HG03457 (cell line): ENCODE measurements at regions not wholly inside any gene's neighbourhood (a gene's known extent, or its start where the extent isn't known, plus 50 kb on each side); places are given as distances from the start of the nearest gene placed in this dataset.
"Not testable (repeated sequence)": the region's sequence is repeated elsewhere in the genome, so short reads cannot be mapped to it uniquely, and the experiment has no call there.

Source experiments
- ATAC-seq: cut with Tn5 transposase; IDR thresholded peaks from one replicate; pipeline ENCODE4 v1.9.1; 2021; ENCODE audit warnings: moderate number of reproducible peaks; ENCODE audit not compliant: unreplicated experiment

- ATAC-seq = no peak
Observed at GRCh38 chr18:77329651-77330050, 80.0 kb downstream of the GALR1 start.

DNA sequence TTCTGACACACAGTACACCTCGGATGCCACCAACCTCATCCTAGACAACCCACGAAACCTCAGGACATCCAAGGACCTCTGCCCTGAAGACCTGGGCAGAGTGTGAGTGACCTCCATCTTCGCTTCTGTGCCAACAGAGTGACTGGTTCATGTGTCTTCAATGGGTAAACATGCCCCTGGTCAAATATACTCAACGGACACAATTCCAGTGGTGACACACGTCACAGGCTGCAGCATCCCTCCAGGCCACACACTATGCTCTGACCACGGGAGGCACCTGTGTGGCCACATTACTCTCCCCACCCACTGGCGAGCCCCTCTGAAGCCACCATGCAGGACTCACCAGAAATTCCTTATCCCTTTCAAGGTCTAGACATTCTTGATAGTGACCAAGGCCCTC is 85.2 kb downstream of the GALR1 start:
- no peak for ATAC-seq

GRCh38 chr18:77337604-77338003 is 88.0 kb downstream of the GALR1 start:
- ATAC-seq = no peak

GRCh38 chr18:77339093-77339492 is 89.4 kb downstream of the GALR1 start:
- ATAC-seq = no peak

DNA sequence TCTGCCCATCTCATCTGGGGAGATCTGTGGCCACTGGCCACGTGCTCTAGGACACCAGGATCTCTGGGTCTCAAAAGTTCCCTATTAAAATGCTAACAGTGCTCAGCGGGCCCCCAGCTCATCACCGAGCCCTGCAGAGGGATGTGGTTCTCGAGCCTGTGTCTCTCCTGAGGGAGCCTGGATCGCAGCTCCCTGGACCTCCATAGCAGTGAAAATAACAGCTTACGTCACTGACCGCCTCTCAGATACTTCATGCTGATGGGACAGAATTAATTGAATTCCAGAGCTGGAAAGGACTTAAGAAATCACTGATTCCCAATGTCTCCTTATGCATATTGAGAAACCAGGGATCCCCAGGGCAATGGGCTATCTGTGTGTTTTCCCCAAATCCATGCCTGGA is 90.0 kb downstream of the GALR1 start:
- no peak for ATAC-seq

- ATAC-seq = no peak
Observed at GRCh38 chr18:77340815-77341214, 91.2 kb downstream of the GALR1 start.

DNA sequence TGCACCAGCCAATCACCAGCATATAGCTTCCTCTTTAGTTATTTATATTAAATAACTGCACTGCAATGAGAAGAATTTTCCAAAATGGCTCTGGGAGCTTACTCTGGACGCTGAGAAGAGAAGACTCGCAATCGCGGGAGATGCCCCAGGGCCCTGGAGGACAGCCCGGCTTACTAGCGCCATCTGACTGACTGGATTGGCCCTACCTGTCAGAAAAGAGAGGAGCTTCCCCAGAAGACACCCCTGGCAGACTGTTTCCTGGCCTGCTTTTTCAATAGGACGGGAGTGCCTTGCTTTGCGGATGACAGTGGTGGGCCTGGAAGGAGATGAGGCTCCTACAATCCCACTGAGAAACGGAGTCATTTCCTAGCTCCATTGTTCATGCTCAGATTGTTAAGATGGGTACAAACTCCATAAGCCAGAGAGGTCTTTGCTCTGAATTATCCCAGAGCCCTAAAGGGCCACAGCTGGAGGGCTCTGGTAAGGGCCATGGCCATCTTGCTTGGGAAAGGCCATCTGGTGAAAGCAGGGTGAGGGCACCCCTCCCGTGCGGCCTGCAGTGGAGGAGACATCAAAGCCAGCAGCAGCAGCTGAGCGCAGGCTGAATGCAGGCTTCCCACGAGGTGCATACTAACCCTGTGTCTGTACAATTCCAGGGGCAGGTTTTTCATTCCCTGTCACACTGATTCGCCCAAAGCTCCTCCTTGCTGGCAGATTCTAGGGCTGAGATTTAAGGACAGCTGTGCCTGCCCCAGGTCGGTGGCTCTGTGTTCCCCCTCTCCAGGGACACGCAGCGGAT is 92.1 kb downstream of the GALR1 start:
- ATAC-seq = no peak

DNA sequence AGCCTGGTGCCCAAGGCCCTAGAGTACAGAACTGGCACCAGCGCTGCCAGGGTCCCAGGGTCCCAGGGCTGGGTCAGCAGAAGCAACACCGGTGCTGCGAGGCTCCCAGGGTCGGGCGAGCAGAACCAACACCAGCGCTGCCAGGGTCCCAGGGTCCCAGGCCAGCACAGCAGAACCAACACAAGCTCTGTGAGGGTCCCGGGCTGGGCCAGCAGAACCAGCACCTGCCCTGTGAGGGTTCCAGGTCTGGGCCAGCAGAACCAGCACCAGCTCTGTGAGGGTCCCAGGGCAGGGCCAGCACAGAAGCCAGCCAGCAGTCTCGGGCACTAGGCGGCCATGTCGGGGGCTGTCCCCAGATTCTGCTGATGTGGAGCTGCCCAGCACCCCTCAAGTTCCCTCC is 93.1 kb downstream of the GALR1 start:
- no peak for ATAC-seq

GRCh38 chr18:77343846-77344510 is 94.3 kb downstream of the GALR1 start:
- no peak for ATAC-seq

DNA sequence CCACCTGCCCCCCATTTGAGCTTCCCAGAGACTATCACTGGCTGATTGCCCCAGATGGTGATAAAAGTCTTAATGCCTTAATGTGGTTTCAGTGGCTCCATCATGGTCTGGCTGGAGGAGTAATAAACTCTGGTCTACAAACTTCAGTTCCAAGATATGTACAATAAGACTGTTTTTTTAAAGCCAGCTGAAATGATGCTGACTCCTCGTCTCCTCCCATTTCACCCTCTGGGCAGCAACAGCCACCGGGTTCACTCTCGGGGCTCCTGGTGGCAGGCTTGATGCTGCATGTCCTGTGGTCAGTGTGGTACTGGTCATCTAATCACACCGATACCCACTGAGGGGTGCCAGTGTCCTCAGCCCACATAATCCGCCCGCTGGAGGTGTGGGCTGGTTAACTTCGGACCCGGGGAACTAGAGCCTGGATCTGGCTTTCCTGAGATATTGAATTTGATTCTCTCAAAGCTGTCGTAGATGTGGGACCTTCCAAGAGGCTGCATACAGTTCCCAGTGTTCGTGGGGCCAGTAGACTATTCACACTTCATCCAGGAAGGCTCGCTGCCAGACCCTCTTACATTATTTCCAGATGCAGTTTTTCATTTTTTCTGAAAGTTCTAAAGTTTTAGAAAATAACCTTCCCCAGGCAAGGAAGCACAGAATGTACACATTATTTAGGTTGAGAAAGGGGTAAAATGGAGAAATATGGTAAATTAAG is 95.3 kb downstream of the GALR1 start:
- no peak for ATAC-seq

DNA sequence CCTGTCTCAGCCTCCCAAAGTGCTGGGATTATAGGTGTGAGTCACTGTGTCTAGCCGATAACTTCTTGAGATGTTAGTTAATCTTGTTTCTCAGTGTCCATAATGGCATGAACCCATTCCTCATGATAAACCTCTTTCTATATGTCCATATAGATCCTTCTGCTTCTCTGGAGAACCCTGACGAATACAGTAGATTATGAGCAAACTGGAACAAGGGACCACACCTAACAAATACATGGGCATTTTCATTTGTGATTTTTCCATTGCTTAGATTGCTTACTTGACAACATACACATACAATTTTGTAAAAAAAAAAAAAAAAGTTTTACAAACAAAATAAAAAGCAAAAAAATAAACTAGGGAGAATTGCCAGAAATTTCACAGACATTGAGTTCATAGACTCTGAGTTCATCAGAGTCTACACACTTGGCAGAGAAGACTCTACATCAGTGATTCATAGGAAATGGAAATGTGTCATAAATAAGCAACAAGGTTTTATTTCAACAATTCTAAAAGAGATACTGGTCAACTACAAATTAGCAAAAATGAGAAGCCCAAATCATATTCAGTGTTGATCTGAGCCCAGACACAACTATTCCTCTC is 96.7 kb downstream of the GALR1 start:
- ATAC-seq = no peak

GRCh38 chr18:77353349-77353748 is 103.7 kb downstream of the GALR1 start:
- not testable (repeated sequence) for ATAC-seq

DNA sequence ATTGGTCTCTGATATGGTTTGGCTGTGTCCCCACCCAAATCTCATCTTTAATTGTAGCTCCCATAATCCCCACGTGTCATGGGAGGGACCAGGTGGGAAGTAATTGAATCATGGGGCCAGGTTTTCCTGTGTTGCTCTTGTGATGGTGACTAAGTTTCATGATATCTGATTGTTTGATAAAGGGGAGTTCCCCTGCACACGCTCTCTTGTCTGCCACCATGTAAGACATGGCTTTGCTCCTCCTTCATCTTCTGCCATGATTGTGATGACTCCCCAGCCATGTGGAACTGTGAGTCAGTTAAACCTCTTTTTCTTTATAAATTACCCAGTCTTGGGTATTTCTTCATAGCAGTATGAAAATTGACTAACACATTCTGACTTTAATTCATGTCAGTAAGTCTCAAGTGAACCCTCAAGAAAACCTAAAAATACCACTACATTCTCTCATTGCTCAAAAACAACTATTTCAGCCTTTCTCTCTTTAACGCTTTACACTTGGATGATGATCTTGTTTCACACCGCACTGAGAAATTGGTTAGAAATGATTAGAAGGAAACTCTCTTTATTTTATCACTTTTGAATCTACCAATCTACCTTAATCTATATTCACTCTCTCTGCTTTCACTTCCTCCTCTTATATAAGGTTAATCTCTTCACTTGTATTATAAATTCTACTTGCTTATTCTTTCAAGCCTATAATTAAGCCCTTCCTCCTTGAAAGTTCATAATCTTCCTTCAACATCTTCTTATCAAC is 110.1 kb downstream of the GALR1 start:
- no peak for ATAC-seq

GRCh38 chr18:77360315-77361190 is 110.9 kb downstream of the GALR1 start:
- ATAC-seq = no peak

- no peak for ATAC-seq
Observed at GRCh38 chr18:77361382-77361781, 111.7 kb downstream of the GALR1 start.

- ATAC-seq = no peak
Observed at GRCh38 chr18:77365667-77366066, 116.0 kb downstream of the GALR1 start.

- ATAC-seq = no peak
Observed at GRCh38 chr18:77366067-77366719, 116.5 kb downstream of the GALR1 start.

- ATAC-seq = no peak
Observed at GRCh38 chr18:77366720-77367641, 117.3 kb downstream of the GALR1 start.
